ENCODE measurements at regions not wholly inside any gene's neighbourhood (a gene's known extent, or its start where the extent isn't known, plus 50 kb on each side); places are given as distances from the start of the nearest gene placed in this dataset.

DNA sequence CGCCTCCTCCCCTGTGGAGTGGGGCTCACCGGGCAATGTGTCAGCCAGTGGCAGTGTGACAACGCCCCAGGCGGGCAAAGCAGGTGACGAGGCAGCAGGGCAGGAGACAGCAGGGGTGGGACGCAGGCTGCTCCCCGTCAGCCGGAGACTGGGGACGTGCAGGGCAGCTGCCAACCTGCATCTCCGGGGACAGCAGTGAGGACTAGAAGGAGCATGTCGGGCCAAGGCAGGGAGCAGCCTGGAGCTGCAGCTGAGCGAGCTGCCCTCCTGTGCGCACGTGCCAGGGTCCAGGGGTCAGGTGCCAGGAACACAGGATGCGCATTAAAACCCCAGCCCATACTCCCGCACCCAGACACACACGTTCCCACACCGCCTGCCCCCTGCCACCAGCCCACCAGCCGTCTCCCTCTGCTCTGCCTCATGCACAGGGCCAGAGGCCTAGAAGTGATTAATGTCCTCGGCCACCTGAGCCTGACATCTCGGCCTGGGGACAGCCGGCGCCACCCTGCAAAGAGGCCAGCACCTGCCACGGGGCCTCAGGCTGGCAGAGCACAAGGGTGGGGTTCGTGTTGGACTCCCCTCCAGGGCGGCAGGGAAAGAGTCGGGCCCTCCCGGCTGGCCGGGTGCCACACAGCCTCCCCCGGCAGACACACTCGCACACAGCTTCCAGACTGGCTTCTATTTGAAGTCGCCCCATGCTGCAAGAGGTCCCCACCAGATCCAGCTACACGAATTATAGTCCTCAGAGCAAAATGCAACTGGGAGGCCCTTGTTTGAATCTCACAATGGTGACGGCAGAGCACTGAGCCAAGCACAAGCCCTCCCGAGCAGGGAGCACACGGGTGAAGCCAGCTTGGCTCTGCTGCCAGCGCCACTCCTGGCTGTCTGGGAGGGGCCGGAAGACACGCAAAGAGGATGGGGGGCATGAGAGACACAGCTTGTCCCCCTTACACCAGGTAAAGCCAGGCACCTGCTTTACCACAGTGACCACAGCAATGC lies 90.4 kb downstream of the RBFOX3 start:
- no peak for TF ChIP-seq CREB1 (IDR thresholded peaks at IDR 0.05; ENCODE audit: low read depth)
- no peak for TF ChIP-seq REST (IDR thresholded peaks at IDR 0.05; ENCODE audit: low read depth)
- no peak for TF ChIP-seq YY1 (IDR thresholded peaks at IDR 0.05; ENCODE audit: low read depth)
- no peak for TF ChIP-seq TCF12 (IDR thresholded peaks at IDR 0.05; ENCODE audit: low read depth)
- TF ChIP-seq USF1 (IDR thresholded peaks at IDR 0.05): no peak
- TF ChIP-seq EGR1 (IDR thresholded peaks at IDR 0.05): no peak
- TF ChIP-seq RAD21 (IDR thresholded peaks at IDR 0.05; ENCODE audit: low read depth): no peak
- TF ChIP-seq TEAD4 (IDR thresholded peaks at IDR 0.05): no peak
- no peak for TF ChIP-seq TAF1 (IDR thresholded peaks at IDR 0.05; ENCODE audit: low read depth)
- no peak for TF ChIP-seq CEBPB (IDR thresholded peaks at IDR 0.05)
- TF ChIP-seq FOXM1 (IDR thresholded peaks at IDR 0.05; ENCODE audit: borderline replicate concordance, low read depth): no peak
- TF ChIP-seq MAX (IDR thresholded peaks at IDR 0.05): no peak
- TF ChIP-seq ZBTB7A (IDR thresholded peaks at IDR 0.05; ENCODE audit: low read depth): no peak
- no peak for TF ChIP-seq NFIC (IDR thresholded peaks at IDR 0.05)
- TF ChIP-seq EP300 (IDR thresholded peaks at IDR 0.05; ENCODE audit: borderline replicate concordance): no peak

DNA sequence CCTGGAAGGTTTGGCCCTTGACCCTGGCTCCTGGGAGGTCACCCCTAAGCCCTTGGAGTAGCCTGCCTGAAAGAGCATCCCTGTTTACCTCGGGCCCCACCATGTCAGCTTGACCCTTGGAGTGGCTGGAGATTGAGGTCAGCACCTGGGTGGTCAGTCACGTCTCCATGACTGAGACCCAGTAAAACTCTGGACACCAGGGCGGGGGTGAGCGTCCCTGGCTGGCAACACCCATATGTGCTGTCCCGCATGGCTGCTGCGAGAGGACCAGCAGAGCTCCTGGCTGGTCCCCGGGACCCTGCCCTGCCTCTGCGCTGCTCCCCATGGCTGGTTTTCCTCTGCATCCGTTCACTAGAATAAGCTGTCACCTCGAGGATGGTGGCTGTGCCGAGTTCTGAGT lies 91.2 kb downstream of the RBFOX3 start:
- no peak for TF ChIP-seq REST (IDR thresholded peaks at IDR 0.05; ENCODE audit: low read depth)
- TF ChIP-seq ZBTB7A (IDR thresholded peaks at IDR 0.05; ENCODE audit: low read depth): no peak
- no peak for TF ChIP-seq CREB1 (IDR thresholded peaks at IDR 0.05; ENCODE audit: low read depth)
- no peak for TF ChIP-seq CEBPB (IDR thresholded peaks at IDR 0.05)
- TF ChIP-seq USF1 (IDR thresholded peaks at IDR 0.05): no peak
- no peak for TF ChIP-seq YY1 (IDR thresholded peaks at IDR 0.05; ENCODE audit: low read depth)
- TF ChIP-seq TEAD4 (IDR thresholded peaks at IDR 0.05): no peak
- TF ChIP-seq RAD21 (IDR thresholded peaks at IDR 0.05; ENCODE audit: low read depth): no peak
- TF ChIP-seq TCF12 (IDR thresholded peaks at IDR 0.05; ENCODE audit: low read depth): no peak
- no peak for TF ChIP-seq EP300 (IDR thresholded peaks at IDR 0.05; ENCODE audit: borderline replicate concordance)
- no peak for TF ChIP-seq TAF1 (IDR thresholded peaks at IDR 0.05; ENCODE audit: low read depth)
- no peak for TF ChIP-seq EGR1 (IDR thresholded peaks at IDR 0.05)
- no peak for TF ChIP-seq NFIC (IDR thresholded peaks at IDR 0.05)
- no peak for TF ChIP-seq FOXM1 (IDR thresholded peaks at IDR 0.05; ENCODE audit: borderline replicate concordance, low read depth)
- TF ChIP-seq MAX (IDR thresholded peaks at IDR 0.05): no peak

GRCh38 chr17:79518585-79519523 lies 92.0 kb downstream of the RBFOX3 start:
- TF ChIP-seq FOXM1 (IDR thresholded peaks at IDR 0.05; ENCODE audit: borderline replicate concordance, low read depth): no peak
- TF ChIP-seq USF1 (IDR thresholded peaks at IDR 0.05): no peak
- TF ChIP-seq REST (IDR thresholded peaks at IDR 0.05; ENCODE audit: low read depth): no peak
- TF ChIP-seq TEAD4 (IDR thresholded peaks at IDR 0.05): no peak
- TF ChIP-seq EP300 (IDR thresholded peaks at IDR 0.05; ENCODE audit: borderline replicate concordance): no peak
- no peak for TF ChIP-seq ZBTB7A (IDR thresholded peaks at IDR 0.05; ENCODE audit: low read depth)
- TF ChIP-seq YY1 (IDR thresholded peaks at IDR 0.05; ENCODE audit: low read depth): no peak
- no peak for TF ChIP-seq NFIC (IDR thresholded peaks at IDR 0.05)
- no peak for TF ChIP-seq CEBPB (IDR thresholded peaks at IDR 0.05)
- TF ChIP-seq EGR1 (IDR thresholded peaks at IDR 0.05): no peak
- no peak for TF ChIP-seq TAF1 (IDR thresholded peaks at IDR 0.05; ENCODE audit: low read depth)
- no peak for TF ChIP-seq RAD21 (IDR thresholded peaks at IDR 0.05; ENCODE audit: low read depth)
- no peak for TF ChIP-seq MAX (IDR thresholded peaks at IDR 0.05)
- no peak for TF ChIP-seq CREB1 (IDR thresholded peaks at IDR 0.05; ENCODE audit: low read depth)
- TF ChIP-seq TCF12 (IDR thresholded peaks at IDR 0.05; ENCODE audit: low read depth): no peak
